Caco-2 (cell line): ENCODE measurements at regions not wholly inside any gene's neighbourhood (a gene's known extent, or its start where the extent isn't known, plus 50 kb on each side); places are given as distances from the start of the nearest gene placed in this dataset.

Experiments used
- BruUV-seq: library from RNA; stranded (reverse); fragments of 400-500 nt; replicated peaks from 2 replicates; lab custom pipeline; 2021; lab: Mats Ljungman, UMichigan
- CTCF ChIA-PET: fragments of 300-600 bp; sonication (Branson Sonifier 250); formaldehyde crosslinking; loops from one replicate; lab custom pipeline; 2022; ENCODE audit warnings: antibody characterized with exemption; lab: Charles Lee
- POLR2A ChIA-PET: fragments of 300-600 bp; sonication (Branson Sonifier 250); formaldehyde crosslinking; loops from one replicate; lab custom pipeline; 2022; ENCODE audit warnings: antibody characterized with exemption; lab: Charles Lee
- DNase-seq, 2 experiments: peaks; one replicate each; pipeline versions ENCODE4 v3.0.0 to v3.0.0-alpha.2; 2020 to 2022
- H3K27me3 ChIP-seq: replicated peaks from 2 replicates; pipeline ENCODE4 v1.6.0; 2011; ENCODE audit warnings: low read length; ENCODE audit not compliant: control insufficient read depth, insufficient read depth
- H3K36me3 ChIP-seq: 2 replicates; pipeline ENCODE4 v1.5.1; 2011; ENCODE audit warnings: low read length; ENCODE audit not compliant: control insufficient read depth, insufficient read depth
- H3K4me1 ChIP-seq: fragments of 250-450 bp; sonication (Bioruptor Pico); 2 replicates; pipeline ENCODE4 v1.5.1; 2020; ENCODE audit warnings: mild to moderate bottlenecking
- H3K4me3 ChIP-seq: 2 replicates; pipeline ENCODE4 v1.5.1; 2011; ENCODE audit warnings: low read depth, mild to moderate bottlenecking, control low read depth, low read length
- H3K9me3 ChIP-seq: fragments of 250-450 bp; sonication (Bioruptor Pico); 2 replicates; pipeline ENCODE4 v1.5.1; 2020; ENCODE audit warnings: mild to moderate bottlenecking, moderate library complexity
- H3K27ac Mint-ChIP-seq: one replicate; pipeline ENCODE4 v1.8.0; 2022; ENCODE audit warnings: mixed read lengths; ENCODE audit not compliant: unreplicated experiment
- H3K27me3 Mint-ChIP-seq: one replicate; pipeline ENCODE4 v1.8.0; 2022; ENCODE audit warnings: mixed read lengths; ENCODE audit not compliant: insufficient read depth, unreplicated experiment
- H3K36me3 Mint-ChIP-seq: one replicate; pipeline ENCODE4 v1.8.0; 2022; ENCODE audit warnings: mild to moderate bottlenecking, mixed read lengths; ENCODE audit not compliant: insufficient read depth, unreplicated experiment
- H3K4me1 Mint-ChIP-seq: one replicate; pipeline ENCODE4 v1.8.0; 2022; ENCODE audit warnings: low read depth, mixed read lengths; ENCODE audit not compliant: unreplicated experiment
- H3K4me3 Mint-ChIP-seq: one replicate; pipeline ENCODE4 v1.8.0; 2022; ENCODE audit warnings: mild to moderate bottlenecking, moderate library complexity, mixed read lengths; ENCODE audit not compliant: unreplicated experiment
- H3K9me3 Mint-ChIP-seq: one replicate; pipeline ENCODE4 v1.8.0; 2022; ENCODE audit warnings: mixed read lengths; ENCODE audit not compliant: unreplicated experiment
- CTCF ChIP-seq, 2 experiments: fragments of 200-600 bp in 1 of 2; IDR thresholded peaks; 1 replicate in 1 of 2; 2 replicates in 1 of 2; pipeline versions ENCODE4 v1.5.1 to v1.8.0; 2011 to 2022; ENCODE audit warnings: antibody characterized with exemption in 1 of 2, control low read depth in 1 of 2, inconsistent platforms in 1 of 2, low read depth in 1 of 2, low read length in 1 of 2, mild to moderate bottlenecking in 1 of 2, moderate library complexity in 1 of 2; ENCODE audit not compliant: insufficient read depth in 1 of 2, severe bottlenecking in 1 of 2, unreplicated experiment in 1 of 2
- intact Hi-C: fragments of 100-400 bp; cut with micrococcal nuclease; formaldehyde crosslinking; loops from one replicate; pipeline ENCODE4 v1.10.0; 2022; ENCODE audit not compliant: unreplicated experiment

- no peak overlapping the region for H3K4me3 Mint-ChIP-seq
- no peak for TF ChIP-seq CTCF (IDR thresholded peaks at IDR 0.05; ENCODE audit: insufficient read depth in 1 of 2, low read depth in 1 of 2, low read length in 1 of 2, severe bottlenecking in 1 of 2, unreplicated experiment in 1 of 2)
- H3K4me3 ChIP-seq = no peak overlapping the region
- POLR2A ChIA-PET = no interaction called here
- no peaks in the 10 kb centered on the region for H3K36me3 Mint-ChIP-seq
- no peaks in the 10 kb centered on the region for H3K4me1 ChIP-seq
- intact Hi-C loops = no loop called here
- peaks cover 11% of the 10 kb centered on the region for H3K9me3 Mint-ChIP-seq
- no peak overlapping the region for H3K27ac Mint-ChIP-seq
- no peaks in the 10 kb centered on the region for H3K9me3 ChIP-seq
- CTCF ChIA-PET = no interaction called here
- no peaks in the 10 kb centered on the region for H3K27me3 Mint-ChIP-seq
- no peaks in the 10 kb centered on the region for H3K4me1 Mint-ChIP-seq
- no peak for DNase-seq
- BruUV-seq = no TSS peak
- no peaks in the 10 kb centered on the region for H3K36me3 ChIP-seq
- no peaks in the 10 kb centered on the region for H3K27me3 ChIP-seq
Observed at GRCh38 chr10:130790339-130790738, 521.2 kb downstream of the TCERG1L start.

- Histone ChIP-seq H3K27me3 (no peaks in the 10 kb centered on the region), H3K4me1 (no peaks in the 10 kb centered on the region), H3K9me3 (no peaks in the 10 kb centered on the region), H3K4me3 (no peak overlapping the region), H3K36me3 (no peaks in the 10 kb centered on the region)
- H3K4me3 Mint-ChIP-seq = no peak overlapping the region
- peaks cover 11% of the 10 kb centered on the region for H3K9me3 Mint-ChIP-seq
- DNase-seq = no peak
- no peaks in the 10 kb centered on the region for H3K4me1 Mint-ChIP-seq
- no peaks in the 10 kb centered on the region for H3K36me3 Mint-ChIP-seq
- no peaks in the 10 kb centered on the region for H3K27me3 Mint-ChIP-seq
- no TSS peak for BruUV-seq
- intact Hi-C loops = no loop called here
- CTCF ChIA-PET = no interaction called here
- no peak for TF ChIP-seq CTCF (IDR thresholded peaks at IDR 0.05; ENCODE audit: insufficient read depth in 1 of 2, low read depth in 1 of 2, low read length in 1 of 2, severe bottlenecking in 1 of 2, unreplicated experiment in 1 of 2)
- no peak overlapping the region for H3K27ac Mint-ChIP-seq
- POLR2A ChIA-PET = no interaction called here
Observed at GRCh38 chr10:130792096-130792845, 519.2 kb downstream of the TCERG1L start.

- Histone ChIP-seq H3K27me3 (no peaks in the 10 kb centered on the region), H3K36me3 (no peaks in the 10 kb centered on the region), H3K9me3 (no peaks in the 10 kb centered on the region), H3K4me3 (no peak overlapping the region), H3K4me1 (no peaks in the 10 kb centered on the region)
- CTCF ChIA-PET = no interaction called here
- POLR2A ChIA-PET = no interaction called here
- intact Hi-C loops = no loop called here
- Mint-ChIP-seq H3K27ac (no peak overlapping the region), H3K4me3 (no peak overlapping the region), H3K27me3 (no peaks in the 10 kb centered on the region), H3K4me1 (no peaks in the 10 kb centered on the region), H3K9me3 (peaks cover 18% of the 10 kb centered on the region), H3K36me3 (no peaks in the 10 kb centered on the region)
- TF ChIP-seq CTCF (IDR thresholded peaks at IDR 0.05; ENCODE audit: insufficient read depth in 1 of 2, low read depth in 1 of 2, low read length in 1 of 2, severe bottlenecking in 1 of 2, unreplicated experiment in 1 of 2) = no peak
- no peak for DNase-seq
- no TSS peak for BruUV-seq
Observed at GRCh38 chr10:130795819-130796218, 515.7 kb downstream of the TCERG1L start.
